ENCODE measurements at regions not wholly inside any gene's neighbourhood (a gene's known extent, or its start where the extent isn't known, plus 50 kb on each side); places are given as distances from the start of the nearest gene placed in this dataset.

DNA sequence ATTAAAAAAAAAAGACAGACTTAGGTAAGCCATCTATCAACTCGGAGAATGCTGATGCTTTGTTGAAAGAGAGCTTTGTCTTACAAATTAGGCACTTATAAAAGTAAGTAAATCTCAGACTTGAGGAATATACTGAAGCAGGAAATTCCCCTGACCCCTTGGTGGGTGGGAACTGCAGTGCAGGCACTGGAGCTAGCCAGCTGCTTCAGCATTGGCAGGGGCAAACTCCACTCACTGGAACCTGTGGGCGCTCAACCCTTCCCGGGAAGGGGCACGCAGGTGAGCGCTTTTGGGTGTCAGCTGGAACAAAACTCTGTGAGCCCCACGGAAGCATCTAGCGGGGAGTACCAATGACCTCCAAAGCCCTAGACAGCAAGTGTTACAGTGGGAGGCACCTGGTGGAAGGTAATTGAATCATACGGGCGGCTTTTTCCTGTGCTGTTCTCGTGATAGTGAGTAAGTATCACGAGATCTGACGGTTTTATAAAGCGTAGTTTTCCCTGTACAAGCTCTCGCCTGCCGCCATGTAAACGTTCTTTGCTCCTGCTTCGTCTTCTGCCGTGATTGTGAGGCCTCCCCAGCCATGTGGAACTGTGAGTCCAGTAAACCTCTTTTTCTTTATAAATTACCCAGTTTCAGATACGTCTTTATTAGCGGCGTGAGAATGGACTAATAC is 628.0 kb upstream of the CDH18 start:
- peak; percentile 83 for DNase-seq

DNA sequence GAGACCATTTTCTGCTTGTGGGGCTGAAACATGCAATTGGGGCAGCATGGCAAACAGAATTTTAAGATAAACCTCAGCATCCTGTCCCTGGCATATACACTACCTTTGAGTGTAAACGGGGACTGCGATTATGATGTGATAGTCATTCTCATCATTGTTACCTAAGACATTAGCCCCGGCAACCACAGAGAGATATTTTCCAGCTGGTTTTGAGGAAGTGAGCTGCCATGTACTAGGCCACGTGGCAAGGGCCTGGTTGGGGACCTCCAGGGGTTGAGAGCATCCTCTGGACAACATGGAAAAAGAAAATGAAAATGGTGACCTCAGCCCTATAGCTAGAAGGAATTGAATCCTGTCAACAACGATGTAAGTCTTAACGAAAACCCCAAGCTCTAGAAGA is 623.6 kb upstream of the CDH18 start:
- no peak for DNase-seq

DNA sequence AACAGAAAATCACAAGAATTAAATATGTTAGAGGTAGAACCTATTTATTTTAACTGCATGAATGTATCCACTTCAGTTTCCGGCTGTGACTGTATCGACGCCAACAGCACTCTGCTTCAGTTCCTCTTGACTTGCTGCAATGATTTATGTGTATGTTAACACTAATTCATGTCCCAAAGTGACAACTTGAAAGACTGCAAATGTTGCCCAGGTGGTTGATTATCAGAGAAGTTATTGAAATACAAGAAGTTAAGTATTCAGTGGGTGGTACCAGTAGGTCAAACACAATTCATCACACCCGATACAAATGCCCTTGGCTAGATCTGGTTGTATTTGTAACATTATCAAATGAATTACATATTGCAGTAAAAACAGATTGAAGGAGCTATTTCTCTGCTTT is 622.7 kb upstream of the CDH18 start:
- no peak for DNase-seq

DNA sequence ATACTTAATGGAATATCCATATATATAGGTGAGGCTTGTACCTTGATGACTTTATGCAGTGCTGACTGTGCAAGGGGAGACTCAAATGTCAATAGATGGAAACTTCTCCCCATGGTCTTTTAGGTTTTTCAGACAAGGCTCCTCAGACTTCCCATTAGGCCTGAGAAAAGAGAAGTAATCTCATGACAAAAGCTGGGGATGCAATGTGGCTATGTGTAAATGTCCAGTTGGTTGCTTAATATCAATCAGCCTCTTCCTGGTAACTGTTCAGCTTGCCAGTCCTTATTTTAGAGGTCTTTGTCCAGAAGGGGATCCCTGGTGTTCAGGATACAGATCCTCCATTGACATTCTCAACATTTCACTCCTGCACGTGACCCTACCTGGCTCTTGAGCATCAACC is 621.1 kb upstream of the CDH18 start:
- DNase-seq, result no peak

DNA sequence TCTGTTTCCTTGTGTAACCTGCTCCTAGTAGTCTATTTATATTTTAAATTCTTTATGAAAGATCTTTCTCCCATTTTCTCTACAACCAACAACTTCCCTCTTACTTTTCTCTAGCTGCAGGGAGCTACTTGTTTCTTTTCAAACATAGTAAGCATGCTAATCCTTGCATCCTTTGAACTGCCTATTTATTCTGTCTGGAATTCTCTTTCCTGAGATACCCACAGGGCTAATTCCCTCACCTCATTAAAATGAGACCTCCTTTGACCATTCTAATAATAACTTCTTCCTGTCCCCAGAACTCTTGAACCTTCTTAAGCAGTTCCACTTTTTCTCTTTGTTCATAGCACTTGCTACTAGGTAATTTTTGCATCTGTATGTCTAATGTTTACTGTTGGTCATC is 620.6 kb upstream of the CDH18 start:
- no peak for DNase-seq

DNA sequence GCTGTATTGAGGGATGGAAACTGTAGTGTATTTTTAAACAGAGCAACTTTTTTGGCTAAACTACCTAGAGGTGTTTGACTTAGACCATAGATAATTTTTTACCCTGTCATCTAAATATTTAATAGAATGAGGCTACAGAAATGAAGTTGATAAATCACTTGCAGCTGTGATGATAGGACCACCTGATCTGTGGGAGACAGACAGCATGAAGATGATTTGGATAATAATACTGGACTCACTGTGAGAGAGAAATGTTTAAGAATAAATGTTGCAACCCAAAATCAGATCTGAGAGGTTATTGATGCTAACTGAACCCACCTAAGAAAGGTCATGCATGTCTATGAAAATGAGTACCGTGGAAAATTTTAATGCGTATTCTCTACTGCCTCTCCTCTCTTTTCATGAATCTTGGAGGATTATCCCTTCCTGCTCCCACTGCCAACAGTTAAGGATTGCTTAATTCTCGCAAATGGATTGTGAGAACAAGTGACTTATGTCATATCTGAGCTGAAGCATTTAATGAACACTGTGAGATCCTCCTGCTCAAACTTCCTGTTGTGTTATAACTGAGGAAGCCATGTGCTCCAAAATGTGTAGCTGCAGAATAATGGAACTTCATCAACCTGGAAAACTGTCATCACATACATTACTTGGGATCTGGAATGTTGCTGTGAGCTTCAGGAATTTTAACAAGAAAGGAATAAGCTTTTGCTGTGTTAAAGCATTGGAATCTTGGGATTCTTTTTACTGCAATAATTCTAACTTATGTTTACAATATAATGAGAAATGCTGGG is 617.9 kb upstream of the CDH18 start:
- no peak for DNase-seq

DNA sequence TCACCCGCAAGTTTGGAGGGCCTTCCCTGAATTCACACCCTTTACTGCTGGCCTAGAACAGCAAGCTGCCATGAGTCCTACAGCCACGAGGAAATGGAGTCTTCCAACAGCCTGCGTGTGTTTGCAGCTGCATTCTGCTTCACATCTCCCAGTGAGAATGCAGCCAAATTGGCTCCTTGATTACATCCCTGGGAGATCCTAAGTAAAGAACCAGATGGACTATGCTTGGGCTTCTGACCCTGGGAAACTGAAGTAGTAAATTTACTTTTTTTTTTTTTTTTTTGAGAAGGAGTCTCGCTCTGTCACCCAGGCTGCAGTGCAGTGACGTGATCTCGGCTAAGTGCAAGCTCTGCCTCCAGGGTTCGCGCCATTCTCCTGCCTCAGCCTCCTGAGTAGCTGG is 617.0 kb upstream of the CDH18 start:
- DNase-seq, result no peak

DNA sequence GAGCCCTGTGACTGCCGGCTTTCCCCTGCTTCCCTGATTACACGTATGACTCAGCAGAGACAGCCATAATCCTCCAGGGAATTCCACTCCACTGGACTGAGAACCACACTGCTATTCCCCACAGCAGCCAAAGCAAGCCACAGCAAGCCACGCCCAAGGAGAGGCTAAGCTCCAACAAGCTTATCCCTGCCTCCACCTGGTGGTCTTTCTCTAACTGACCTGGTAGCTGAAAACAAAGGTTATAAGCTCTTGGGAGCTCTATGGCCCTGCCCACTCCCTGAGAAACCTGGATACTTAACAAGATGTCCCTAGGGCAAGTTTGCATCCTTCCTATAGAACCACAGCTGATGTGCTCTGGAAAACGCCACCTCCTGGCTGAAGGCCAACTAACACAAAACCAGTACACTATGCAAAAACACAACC is 613.7 kb upstream of the CDH18 start:
- peak; percentile 56 for DNase-seq

DNA sequence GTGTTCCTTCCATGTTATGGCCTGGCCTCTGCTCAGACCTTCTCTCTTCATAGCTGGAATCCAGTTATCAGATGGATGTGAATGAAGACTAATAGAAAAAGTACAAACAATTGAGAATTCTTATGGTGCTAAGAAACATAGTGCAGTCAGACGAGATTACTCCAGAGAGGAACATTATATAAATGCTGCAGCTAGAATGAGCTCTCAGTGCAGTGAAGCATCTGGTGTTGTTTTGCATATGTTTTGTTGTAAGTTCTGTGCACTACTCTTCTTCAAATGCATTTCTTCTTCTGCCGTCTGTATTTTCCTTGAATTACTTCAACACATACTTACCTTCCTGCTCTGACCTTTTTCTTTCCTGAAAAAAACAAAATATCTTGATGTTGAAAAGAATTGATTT is 602.4 kb upstream of the CDH18 start:
- DNase-seq, result no peak

DNA sequence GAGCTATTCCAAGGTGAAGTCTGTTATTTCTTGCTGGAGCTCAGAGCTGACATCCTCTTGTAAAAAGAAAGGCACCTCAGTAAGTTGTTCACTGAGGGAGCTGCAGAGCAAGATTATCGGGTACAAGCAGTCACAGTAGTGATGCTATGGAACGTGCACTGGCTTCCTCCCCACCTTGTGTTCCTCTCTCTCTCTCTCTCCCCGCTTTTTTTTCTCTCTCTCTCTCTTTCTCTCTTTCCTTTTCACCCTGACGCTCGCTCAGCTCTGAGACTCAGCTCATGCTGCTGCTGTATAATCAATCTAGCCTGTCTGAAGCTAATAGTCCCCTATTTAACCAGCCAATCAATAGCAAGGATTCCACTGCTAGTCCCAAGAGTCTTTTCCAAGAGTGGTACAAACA is 587.6 kb upstream of the CDH18 start:
- DNase-seq, result no peak

DNA sequence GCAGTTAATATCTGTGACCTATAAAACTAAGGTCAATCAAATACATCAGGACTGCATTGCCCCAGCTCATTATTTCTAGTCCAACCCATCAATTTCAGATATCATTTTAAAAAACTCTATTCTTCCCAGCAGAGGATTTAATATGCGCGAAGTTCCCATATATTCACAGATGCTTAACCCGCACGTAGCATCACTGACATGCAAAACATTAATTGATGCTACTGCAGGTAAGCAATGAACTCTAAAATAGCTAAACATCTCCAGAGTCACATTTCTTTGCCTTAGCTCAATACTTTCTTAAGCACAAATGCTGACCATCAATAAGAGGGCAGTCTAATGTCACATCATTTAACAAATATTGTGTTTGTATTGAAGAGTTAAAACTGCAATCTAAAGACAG is 586.6 kb upstream of the CDH18 start:
- no peak for DNase-seq

DNA sequence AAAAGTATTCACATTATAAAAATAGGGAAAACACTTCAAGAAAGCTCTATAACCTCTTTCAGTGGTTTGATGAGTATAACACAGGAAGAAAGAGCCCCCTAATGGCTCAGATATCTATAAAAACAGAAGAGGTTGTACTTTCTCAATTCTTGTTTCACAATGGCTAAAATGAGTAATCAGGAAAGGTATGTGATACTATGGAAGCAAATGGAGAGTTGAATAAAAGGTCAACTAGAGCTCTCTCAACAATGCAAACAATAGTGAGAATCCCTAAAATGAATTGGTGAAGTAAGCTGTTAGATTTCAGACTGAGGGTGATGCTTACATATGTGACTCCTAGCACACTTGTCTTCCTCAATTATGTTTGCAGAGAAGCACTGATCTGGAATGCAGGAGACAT is 584.6 kb upstream of the CDH18 start:
- peak; percentile 71 for DNase-seq

DNA sequence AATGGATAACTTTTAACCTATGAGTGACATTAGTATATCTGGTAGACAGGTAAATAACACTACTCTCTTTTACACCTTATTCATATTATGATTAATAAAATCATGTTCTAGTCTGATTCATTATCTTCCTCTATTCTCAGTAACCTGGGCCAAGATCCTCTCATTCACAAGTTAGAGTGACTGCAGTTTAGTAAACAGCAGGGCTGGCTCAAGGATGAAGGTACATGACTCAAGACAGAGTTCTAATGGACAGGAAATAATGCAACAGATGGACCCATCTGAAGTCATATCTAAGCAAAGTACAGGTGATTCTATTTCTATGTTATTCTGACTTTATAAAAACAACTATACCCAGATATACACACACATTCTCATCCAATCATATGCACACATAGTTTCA is 582.5 kb upstream of the CDH18 start:
- DNase-seq, result no peak

DNA sequence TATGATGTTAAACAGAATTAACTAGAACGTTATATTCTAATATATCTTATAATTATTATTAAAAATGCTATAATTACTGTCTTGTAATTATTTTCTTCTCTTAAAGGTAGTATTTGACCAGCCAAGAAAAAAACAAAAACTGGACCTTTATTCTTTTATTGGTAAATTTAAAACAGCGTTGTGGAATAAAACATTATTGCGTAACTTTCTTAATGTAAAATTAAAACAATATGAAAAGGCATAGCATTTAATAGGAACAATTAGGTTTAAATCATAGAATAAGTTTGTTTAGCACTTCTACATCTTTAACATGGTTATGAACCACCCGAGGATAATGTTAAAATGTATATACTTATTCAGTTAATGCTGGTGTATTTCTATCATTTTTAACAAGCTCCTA is 574.5 kb upstream of the CDH18 start:
- no peak for DNase-seq

DNA sequence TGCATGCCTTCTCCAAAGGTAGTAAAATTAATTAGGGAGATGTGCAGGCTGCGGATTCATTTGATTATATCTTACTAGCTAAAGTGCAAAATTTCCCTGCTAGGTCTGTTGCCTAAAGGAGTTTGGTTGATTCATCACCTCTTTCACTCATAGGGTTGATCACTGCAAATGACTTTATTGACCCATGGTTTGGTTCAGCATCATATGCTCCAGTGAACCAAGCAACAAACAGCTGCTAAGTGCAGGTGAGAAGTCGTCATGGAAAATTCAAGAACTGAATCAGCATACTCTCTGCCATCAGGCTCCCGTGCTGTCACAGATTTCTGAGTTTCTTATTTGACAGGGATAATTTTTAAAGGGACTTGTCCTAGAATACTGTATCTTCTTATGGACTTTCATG is 571.8 kb upstream of the CDH18 start:
- no peak for DNase-seq

DNA sequence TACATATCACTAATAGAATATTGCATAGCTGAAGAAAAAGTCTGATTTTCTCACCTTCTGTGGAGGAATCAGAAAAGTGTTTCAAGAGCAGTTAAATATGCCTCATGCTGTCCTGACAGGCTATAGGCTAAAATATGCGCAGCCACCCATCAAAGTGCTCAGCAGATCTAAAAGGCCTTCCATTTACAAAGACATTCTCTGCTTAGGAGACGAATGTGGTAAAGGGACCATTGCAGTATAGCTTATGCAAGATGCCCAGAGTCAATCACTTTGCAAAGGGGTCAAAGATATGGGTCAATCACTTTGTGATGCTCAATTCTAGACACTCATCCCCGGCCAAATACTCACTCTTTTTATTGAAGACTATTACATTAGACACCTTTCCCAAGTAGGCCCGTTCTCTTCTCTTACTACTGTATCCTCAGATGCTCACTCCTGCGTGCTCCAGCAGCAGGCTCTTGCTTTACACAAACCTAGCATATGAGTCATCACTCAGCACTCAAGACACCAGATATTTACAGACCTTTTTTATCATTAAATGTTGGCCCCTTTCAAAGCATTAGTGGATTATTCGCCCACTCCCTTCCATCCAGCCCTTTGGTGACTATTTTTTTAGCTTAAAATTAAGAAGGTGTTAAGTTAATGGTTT is 568.2 kb upstream of the CDH18 start:
- peak; percentile 76 for DNase-seq

DNA sequence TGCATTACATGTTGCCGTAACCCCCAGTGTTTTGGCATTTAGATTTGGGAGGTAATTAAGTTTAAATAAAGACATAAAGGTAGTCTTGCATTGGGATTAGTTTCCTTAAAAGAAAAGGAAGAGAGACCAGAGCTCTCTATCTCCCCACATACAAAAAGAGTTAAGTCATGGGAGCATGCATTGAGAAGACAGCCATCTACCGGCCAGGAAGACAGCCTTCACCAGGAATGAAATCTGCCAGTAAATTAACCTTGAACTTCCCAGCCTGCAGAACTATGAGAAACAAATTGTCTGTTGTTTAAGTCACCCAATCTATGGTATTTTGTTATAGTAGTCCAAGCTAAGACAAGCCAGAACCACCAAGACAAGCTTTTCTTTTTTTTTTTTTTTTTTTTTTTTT is 567.0 kb upstream of the CDH18 start:
- DNase-seq, result no peak

DNA sequence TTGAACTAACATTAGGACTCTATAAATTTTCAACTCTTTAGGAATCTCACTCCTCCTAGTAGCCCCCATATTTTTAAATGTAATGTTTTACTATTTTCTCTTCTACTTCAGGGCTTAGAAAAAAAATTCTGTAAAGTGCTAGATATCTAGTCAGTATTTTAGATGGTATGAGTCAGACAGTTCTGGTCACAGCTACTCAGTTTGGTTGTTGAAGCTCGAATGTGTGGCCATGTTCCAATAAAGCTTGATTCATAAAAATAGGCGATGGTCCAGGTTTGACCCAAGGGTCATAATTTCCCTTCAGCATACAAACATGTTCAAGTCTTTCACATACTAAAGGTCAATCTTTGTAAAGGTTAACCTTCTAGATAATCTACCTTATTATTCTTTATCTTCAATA is 566.0 kb upstream of the CDH18 start:
- no peak for DNase-seq

DNA sequence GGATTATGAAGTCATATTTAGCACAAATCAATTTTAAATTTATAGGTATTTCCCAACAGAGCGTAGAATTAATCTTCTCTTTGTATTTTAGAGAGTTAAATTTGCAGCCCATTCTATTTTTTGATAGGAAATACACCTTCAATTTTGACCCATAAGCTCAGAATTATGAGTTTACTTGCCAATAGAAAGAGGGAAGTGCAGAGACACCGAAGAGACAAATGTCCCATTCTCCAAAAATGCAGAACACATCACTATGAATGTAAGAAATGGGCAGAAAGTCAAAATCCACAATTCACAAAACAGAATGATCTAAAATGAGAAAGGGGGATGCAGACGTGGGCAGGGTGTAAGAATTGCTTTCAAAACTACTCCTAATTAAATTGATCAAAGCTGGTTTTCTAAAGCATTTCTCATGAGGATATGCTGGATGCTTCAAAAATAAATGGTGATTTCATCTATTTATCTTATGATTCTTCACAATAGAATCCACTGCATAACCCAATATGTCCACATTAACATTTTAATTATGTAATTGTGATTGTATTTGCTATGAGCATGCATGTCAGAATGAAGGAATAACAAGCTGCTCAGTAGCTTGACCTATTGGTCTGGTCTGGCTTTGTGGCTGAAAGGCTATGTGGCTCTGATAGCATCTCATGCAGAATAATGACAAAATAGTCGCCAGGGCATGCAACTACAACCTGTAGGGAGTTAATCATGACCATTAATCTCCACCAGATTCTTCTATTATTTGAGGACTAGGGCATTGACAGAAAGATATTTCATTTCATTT is 550.1 kb upstream of the CDH18 start:
- no peak for DNase-seq

DNA sequence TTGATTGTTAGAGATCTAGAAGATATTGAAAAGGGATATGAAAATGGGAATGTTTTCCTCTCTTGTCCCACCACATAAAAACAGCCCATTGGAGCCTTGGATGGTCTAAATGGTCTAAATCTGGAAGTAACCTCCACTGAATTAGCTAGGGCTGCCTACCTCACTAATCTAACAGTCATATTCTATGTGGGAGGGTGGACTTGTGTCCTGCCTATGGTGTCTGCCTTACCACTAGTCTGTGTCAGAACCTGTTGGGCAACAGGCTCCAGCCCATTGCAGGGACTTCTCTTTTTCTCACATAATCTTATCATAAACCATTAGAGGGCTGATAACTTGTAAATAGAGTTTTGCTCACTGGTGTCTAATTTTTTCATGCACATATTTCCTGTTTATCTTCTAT is 548.8 kb upstream of the CDH18 start:
- no peak for DNase-seq

DNA sequence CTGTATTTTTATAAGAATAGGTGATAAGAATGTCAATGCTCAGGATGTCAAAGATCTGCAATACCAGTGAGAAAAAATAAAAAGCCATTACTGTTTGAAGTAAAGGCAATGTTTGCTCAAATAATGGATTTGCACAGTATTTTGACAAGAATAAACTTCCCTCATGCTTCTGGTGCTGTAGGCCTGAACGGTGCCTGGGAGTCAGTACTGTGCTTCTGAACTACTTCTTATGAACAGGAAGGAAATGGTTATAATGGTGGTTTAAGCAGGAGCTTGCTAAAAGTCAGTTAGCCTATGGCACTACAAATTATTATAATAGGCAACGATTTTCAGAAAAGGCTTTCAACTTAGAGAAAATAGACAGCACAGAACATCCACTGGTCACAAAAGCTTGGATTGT is 548.3 kb upstream of the CDH18 start:
- DNase-seq, result no peak

DNA sequence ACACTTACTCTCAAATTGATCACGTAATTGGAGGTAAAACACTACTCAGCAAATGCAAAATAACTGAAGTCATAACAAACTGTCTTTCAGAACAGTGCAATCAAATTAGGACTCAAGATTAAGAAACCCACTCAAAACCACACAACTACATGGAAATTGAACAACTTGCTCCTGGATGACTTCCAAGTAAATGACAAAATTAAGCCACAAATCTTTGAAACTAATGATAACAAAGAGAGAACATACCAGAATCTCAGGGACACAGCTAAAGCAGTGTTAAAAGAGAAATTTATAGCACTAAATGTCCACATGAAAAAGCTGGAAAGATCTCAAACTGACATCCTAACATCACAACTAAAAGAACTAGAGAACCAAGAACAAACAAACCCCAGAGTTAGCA is 540.5 kb upstream of the CDH18 start:
- no peak for DNase-seq

DNA sequence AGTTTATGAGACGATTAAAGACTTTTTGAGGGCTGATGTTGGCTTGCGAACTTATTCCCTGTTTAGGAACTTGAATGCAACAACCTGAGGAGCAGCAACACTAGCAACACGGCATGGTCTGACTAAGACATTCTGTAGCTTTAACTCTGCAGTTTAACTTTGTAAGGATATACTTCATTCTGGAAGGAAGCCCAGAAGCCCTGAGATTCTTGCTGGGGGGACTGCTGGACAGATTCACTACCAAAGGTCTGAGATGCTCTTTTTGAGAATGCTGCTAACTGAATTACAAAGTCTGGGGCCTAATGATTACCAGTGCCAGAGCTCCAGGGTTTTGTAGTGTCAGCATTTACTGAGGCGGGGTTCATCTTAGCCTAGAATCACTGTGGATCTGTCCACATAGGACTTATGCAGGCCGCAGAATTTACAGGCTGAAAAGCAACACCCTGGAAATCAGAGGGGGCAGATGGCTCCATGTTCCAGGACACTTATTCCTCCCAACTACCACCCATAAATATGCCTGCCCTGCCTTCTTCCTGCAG is 537.1 kb upstream of the CDH18 start:
- DNase-seq, result no peak

All from DMS53 (cell line).